T-cell (primary cell): ENCODE measurements at regions not wholly inside any gene's neighbourhood (a gene's known extent, or its start where the extent isn't known, plus 50 kb on each side); places are given as distances from the start of the nearest gene placed in this dataset.
"Not testable (repeated sequence)": the region's sequence is repeated elsewhere in the genome, so short reads cannot be mapped to it uniquely, and the experiment has no call there.

Experiments used
- ATAC-seq, 4 experiments: fragments of 200-7000 bp in 3 of 4; fragments of 150-1000 bp in 1 of 4; cut with Tn5 transposase; replicated peaks in 1 of 4; 1 replicate in 3 of 4; 2 replicates in 1 of 4; pipeline ENCODE4 v1.10.0; 2021; ENCODE audit warnings: moderate library complexity in 3 of 4, mild to moderate bottlenecking in 2 of 4, moderate number of reproducible peaks in 1 of 4
- CTCF ChIA-PET, 2 donors: fragments of 300-600 bp; sonication (Branson Sonifier 250); formaldehyde crosslinking; loops; one replicate each; lab custom pipeline; 2022; ENCODE audit warnings: antibody characterized with exemption in 2 of 2; lab: Charles Lee
- POLR2A ChIA-PET, 2 donors: fragments of 300-600 bp; sonication (Branson Sonifier 250); formaldehyde crosslinking; loops; one replicate each; lab custom pipeline; 2022; ENCODE audit warnings: antibody characterized with exemption in 2 of 2; lab: Charles Lee
- DNase-seq, 35 experiments: peaks; one replicate each; pipeline versions ENCODE4 v3.0.0 to v3.0.0-alpha.2; 2013 to 2023
- H3K27ac ChIP-seq: one replicate; pipeline ENCODE4 v1.5.1; 2013; ENCODE audit warnings: low read length
- H3K27me3 ChIP-seq, 2 experiments: replicated peaks in 1 of 2; 1 replicate in 1 of 2; 2 replicates in 1 of 2; pipeline versions ENCODE4 v1.6.1 to v1.7.0; 2013; ENCODE audit warnings: low read length in 1 of 2, mixed read lengths in 1 of 2; ENCODE audit not compliant: control insufficient read depth in 2 of 2, insufficient read depth in 2 of 2; ENCODE audit errors: extremely low read depth in 1 of 2
- H3K36me3 ChIP-seq, 2 donors: 1 replicate in 1 of 2; 2 replicates in 1 of 2; pipeline versions ENCODE4 v1.6.1 to v1.7.0; 2013; ENCODE audit warnings: low read length in 1 of 2; ENCODE audit not compliant: control insufficient read depth in 2 of 2, insufficient read depth in 1 of 2; ENCODE audit errors: extremely low read depth in 1 of 2
- H3K4me1 ChIP-seq, 2 experiments: 1 replicate in 1 of 2; 2 replicates in 1 of 2; pipeline versions ENCODE4 v1.6.1 to v1.7.0; 2013; ENCODE audit warnings: low read length in 2 of 2, mixed read lengths in 1 of 2; ENCODE audit not compliant: insufficient read depth in 2 of 2, control insufficient read depth in 1 of 2; ENCODE audit errors: extremely low read depth in 1 of 2
- H3K4me3 ChIP-seq, 2 donors: 1 replicate in 1 of 2; 2 replicates in 1 of 2; pipeline versions ENCODE4 v1.5.1 to v1.7.0; 2013; ENCODE audit warnings: mild to moderate bottlenecking in 2 of 2, low read length in 1 of 2, moderate library complexity in 1 of 2; ENCODE audit not compliant: control insufficient read depth in 1 of 2; ENCODE audit errors: extremely low read depth in 1 of 2
- H3K9me3 ChIP-seq: 2 replicates; pipeline ENCODE4 v1.7.0; 2013
- H3K27ac Mint-ChIP-seq, 2 donors: one replicate each; pipeline ENCODE4 v1.8.0; 2020 to 2021; ENCODE audit warnings: mild to moderate bottlenecking in 2 of 2, mixed read lengths in 2 of 2
- H3K27me3 Mint-ChIP-seq, 2 donors: one replicate each; pipeline ENCODE4 v1.8.0; 2021 to 2022; ENCODE audit warnings: mixed read lengths in 2 of 2
- H3K36me3 Mint-ChIP-seq: one replicate; pipeline ENCODE4 v1.8.0; 2021; ENCODE audit warnings: mixed read lengths
- H3K4me1 Mint-ChIP-seq, 3 donors: one replicate each; pipeline ENCODE4 v1.8.0; 2020 to 2022; ENCODE audit warnings: mixed read lengths in 3 of 3, mild to moderate bottlenecking in 1 of 3
- H3K4me3 Mint-ChIP-seq, 3 donors: one replicate each; pipeline ENCODE4 v1.8.0; 2020 to 2022; ENCODE audit warnings: mild to moderate bottlenecking in 3 of 3, mixed read lengths in 3 of 3, moderate library complexity in 3 of 3
- H3K9me3 Mint-ChIP-seq, 3 donors: one replicate each; pipeline ENCODE4 v1.8.0; 2020 to 2022; ENCODE audit warnings: mixed read lengths in 3 of 3
- WGBS: methylation state at CpG from one replicate; pipeline ENCODE4 v1.1.5; 2013; ENCODE audit warnings: missing lambda C conversion rate; ENCODE audit not compliant: insufficient coverage; 5-methylcytosine and 5-hydroxymethylcytosine counted together

GRCh38 chr7:33792547-33793105 is 112.7 kb upstream of the BMPER start:
- CTCF ChIA-PET, result no interaction called here
- 95% methylated on average over 2 of the region's 4 CpGs for WGBS
- H3K27ac ChIP-seq, result no peak overlapping the region
- no peak for ATAC-seq
- no peak overlapping the region for H3K4me3 ChIP-seq
- DNase-seq, result no peak
- POLR2A ChIA-PET, result no interaction called here
- H3K4me1 ChIP-seq, result no peaks in the 10 kb centered on the region
- no peaks in the 10 kb centered on the region for H3K9me3 ChIP-seq
- Mint-ChIP-seq H3K4me3 (no peak overlapping the region), H3K36me3 (no peaks in the 10 kb centered on the region), H3K27me3 (no peaks in the 10 kb centered on the region), H3K27ac (no peak overlapping the region), H3K4me1 (peaks cover 0 to 2% (median 0%) of the 10 kb centered on the region in 3 donors), H3K9me3 (peaks cover 0 to 3% (median 0%) of the 10 kb centered on the region in 3 donors)
- no peaks in the 10 kb centered on the region for H3K36me3 ChIP-seq
- H3K27me3 ChIP-seq, result no peaks in the 10 kb centered on the region

- Mint-ChIP-seq H3K36me3 (no peaks in the 10 kb centered on the region), H3K4me1 (peaks cover 0 to 2% (median 0%) of the 10 kb centered on the region in 3 donors)
Observed at GRCh38 chr7:33793616-33794015, 111.7 kb upstream of the BMPER start.

GRCh38 chr7:33794419-33794818 is 110.9 kb upstream of the BMPER start:
- H3K36me3 Mint-ChIP-seq, result no peaks in the 10 kb centered on the region

More at GRCh38 chr7:33793616-33794015, 111.7 kb upstream of the BMPER start:
- Mint-ChIP-seq H3K27me3 (no peaks in the 10 kb centered on the region), H3K9me3 (peaks cover 0 to 3% (median 0%) of the 10 kb centered on the region in 3 donors), H3K4me3 (no peak overlapping the region), H3K27ac (no peak overlapping the region)
- ATAC-seq (no peak), DNase-seq (no peak)
- H3K4me3 ChIP-seq, result no peak overlapping the region
- H3K9me3 ChIP-seq, result no peaks in the 10 kb centered on the region
- POLR2A ChIA-PET, result no interaction called here
- H3K27me3 ChIP-seq, result no peaks in the 10 kb centered on the region
- CTCF ChIA-PET, result no interaction called here
- H3K4me1 ChIP-seq, result no peaks in the 10 kb centered on the region
- H3K36me3 ChIP-seq, result no peaks in the 10 kb centered on the region
- no CpG with 5 or more reads among the region's 2 CpGs for WGBS
- H3K27ac ChIP-seq, result no peak overlapping the region

GRCh38 chr7:33794959-33795358 is 110.4 kb upstream of the BMPER start:
- 90% methylated on average over 3 of the region's 6 CpGs for WGBS
- H3K4me3 Mint-ChIP-seq, result no peak overlapping the region
- no peaks in the 10 kb centered on the region for H3K36me3 ChIP-seq
- H3K9me3 Mint-ChIP-seq, result peaks cover 0 to 3% (median 0%) of the 10 kb centered on the region in 3 donors
- H3K4me3 ChIP-seq, result no peak overlapping the region
- H3K9me3 ChIP-seq, result no peaks in the 10 kb centered on the region
- H3K27ac ChIP-seq, result no peak overlapping the region
- ChIA-PET CTCF (no interaction called here), POLR2A (no interaction called here)
- H3K36me3 Mint-ChIP-seq, result no peaks in the 10 kb centered on the region
- H3K27ac Mint-ChIP-seq, result no peak overlapping the region
- ATAC-seq (no peak), DNase-seq (no peak)
- no peaks in the 10 kb centered on the region for H3K4me1 ChIP-seq
- H3K4me1 Mint-ChIP-seq, result no peaks in the 10 kb centered on the region
- H3K27me3 Mint-ChIP-seq, result no peaks in the 10 kb centered on the region
- no peaks in the 10 kb centered on the region for H3K27me3 ChIP-seq

More at GRCh38 chr7:33794419-33794818, 110.9 kb upstream of the BMPER start:
- Mint-ChIP-seq H3K27ac (no peak overlapping the region), H3K27me3 (no peaks in the 10 kb centered on the region), H3K4me3 (no peak overlapping the region), H3K9me3 (peaks cover 0 to 3% (median 0%) of the 10 kb centered on the region in 3 donors), H3K4me1 (peaks cover 0 to 2% (median 0%) of the 10 kb centered on the region in 3 donors)
- 67% methylated on average over 1 of the region's 6 CpGs for WGBS
- no peaks in the 10 kb centered on the region for H3K27me3 ChIP-seq
- H3K4me1 ChIP-seq, result no peaks in the 10 kb centered on the region
- ChIA-PET POLR2A (no interaction called here), CTCF (no interaction called here)
- H3K27ac ChIP-seq, result no peak overlapping the region
- no peak for ATAC-seq
- DNase-seq, result no peak
- no peaks in the 10 kb centered on the region for H3K36me3 ChIP-seq
- H3K9me3 ChIP-seq, result no peaks in the 10 kb centered on the region
- no peak overlapping the region for H3K4me3 ChIP-seq

DNA sequence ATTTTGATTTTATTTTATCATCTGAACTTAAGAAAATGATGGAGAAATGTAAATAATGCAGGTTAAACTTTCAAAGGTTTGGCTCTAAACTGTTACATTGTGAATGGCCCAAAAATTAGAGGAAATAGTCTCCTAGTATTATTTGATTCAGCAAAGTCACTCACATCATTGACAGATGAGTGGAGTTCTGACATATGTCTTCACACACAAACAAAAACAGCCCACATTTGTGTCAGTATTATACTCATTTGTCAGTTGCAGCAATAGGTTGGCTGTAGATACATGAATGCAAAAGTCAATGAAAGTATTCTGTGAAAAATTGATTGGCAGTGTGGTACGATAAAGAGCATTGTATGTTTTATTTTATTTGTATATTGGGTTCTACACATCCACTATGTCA is 108.8 kb upstream of the BMPER start:
- no CpG with 5 or more reads among the region's 1 CpG for WGBS
- CTCF ChIA-PET, result no interaction called here
- ATAC-seq (no peak), DNase-seq (no peak)
- no peaks in the 10 kb centered on the region for H3K4me1 ChIP-seq
- no peaks in the 10 kb centered on the region for H3K27me3 ChIP-seq
- H3K27ac ChIP-seq, result no peak overlapping the region
- Mint-ChIP-seq H3K9me3 (peaks cover 0 to 3% (median 0%) of the 10 kb centered on the region in 3 donors), H3K36me3 (no peaks in the 10 kb centered on the region), H3K27me3 (peaks cover 0 to 4% of the 10 kb centered on the region in 2 donors), H3K4me3 (no peak overlapping the region), H3K27ac (no peak overlapping the region), H3K4me1 (no peaks in the 10 kb centered on the region)
- POLR2A ChIA-PET, result interaction anchor here in 1 of 2 donors (0.7 kb wide), 1 partner anchor 28 kb away, joined by 3 read pairs; no protein-coding TSS in a partner anchor
- H3K4me3 ChIP-seq, result no peak overlapping the region
- no peaks in the 10 kb centered on the region for H3K36me3 ChIP-seq
- H3K9me3 ChIP-seq, result no peaks in the 10 kb centered on the region

GRCh38 chr7:33797512-33797911 is 107.8 kb upstream of the BMPER start:
- H3K27me3 ChIP-seq, H3K27ac ChIP-seq, H3K4me1 ChIP-seq, H3K4me3 Mint-ChIP-seq, H3K9me3 ChIP-seq, CTCF ChIA-PET, DNase-seq, ATAC-seq, H3K36me3 ChIP-seq, H3K9me3 Mint-ChIP-seq, H3K4me3 ChIP-seq, H3K4me1 Mint-ChIP-seq, H3K27ac Mint-ChIP-seq, H3K27me3 Mint-ChIP-seq, POLR2A ChIA-PET, H3K36me3 Mint-ChIP-seq: not testable (repeated sequence)
- 71% methylated on average over 1 of the region's 6 CpGs for WGBS
